H1 (cell line): ENCODE measurements at regions not wholly inside any gene's neighbourhood (a gene's known extent, or its start where the extent isn't known, plus 50 kb on each side); places are given as distances from the start of the nearest gene placed in this dataset.

Experiments
- CTCF ChIA-PET: fragments of 300-600 bp; sonication (Branson Sonifier 250); formaldehyde crosslinking; loops from one replicate; lab custom pipeline; 2021; ENCODE audit not compliant: partially characterized antibody; lab: Charles Lee
- POLR2A ChIA-PET: fragments of 300-600 bp; sonication (Branson Sonifier 250); formaldehyde crosslinking; loops from one replicate; lab custom pipeline; 2021; ENCODE audit warnings: inconsistent platforms; ENCODE audit not compliant: partially characterized antibody; lab: Charles Lee
- DNase-seq, 2 experiments: peaks; one replicate each; pipeline versions ENCODE4 v3.0.0 to v3.0.0-alpha.2; 2010 to 2022; ENCODE audit warnings: low spot score in 2 of 2, low read depth in 1 of 2, mixed read lengths in 1 of 2
- FAIRE-seq: peaks from 2 replicates; lab custom pipeline; 2011; peaks lifted over from hg19 to GRCh38; lab: Jason Lieb, UNC
- H2AFZ ChIP-seq: 2 replicates; pipeline ENCODE4 v1.8.1; 2012; ENCODE audit warnings: low read length, inconsistent platforms
- H2AK5ac ChIP-seq: 2 replicates; pipeline ENCODE4 v1.6.1; 2013; ENCODE audit warnings: low read depth, low read length
- H2BK120ac ChIP-seq: replicated peaks from 2 replicates; pipeline ENCODE3; 2013; ENCODE audit warnings: low read depth, low read length, inconsistent platforms
- H2BK12ac ChIP-seq: 2 replicates; pipeline ENCODE4 v1.6.1; 2013; ENCODE audit warnings: low read depth, low read length
- H2BK15ac ChIP-seq: 2 replicates; pipeline ENCODE4 v1.6.1; 2013; ENCODE audit warnings: low read length
- H2BK20ac ChIP-seq: 2 replicates; pipeline ENCODE4 v1.6.1; 2013; ENCODE audit warnings: low read length
- H2BK5ac ChIP-seq: 2 replicates; pipeline ENCODE4 v1.6.1; 2013; ENCODE audit warnings: low read depth, low read length
- H3K14ac ChIP-seq: 2 replicates; pipeline ENCODE4 v1.6.1; 2013; ENCODE audit warnings: inconsistent platforms; ENCODE audit not compliant: insufficient read length
- H3K18ac ChIP-seq: 2 replicates; pipeline ENCODE4 v1.6.1; 2013; ENCODE audit warnings: low read length; ENCODE audit errors: extremely low read depth
- H3K23ac ChIP-seq: 2 replicates; pipeline ENCODE4 v1.6.1; 2013; ENCODE audit warnings: inconsistent platforms; ENCODE audit not compliant: insufficient read length
- H3K23me2 ChIP-seq: 2 replicates; pipeline ENCODE4 v1.6.1; 2013; ENCODE audit warnings: low read depth, low read length
- H3K27ac ChIP-seq: 2 replicates; pipeline ENCODE4 v1.6.1; 2011; ENCODE audit warnings: low read depth, low read length, inconsistent platforms
- H3K27me3 ChIP-seq, 4 experiments: replicated peaks in 1 of 4; 1 replicate in 1 of 4; 2 replicates in 3 of 4; pipeline versions ENCODE4 v1.6.1 to v1.8.1; 2011 to 2013; ENCODE audit warnings: low read length in 3 of 4, mild to moderate bottlenecking in 3 of 4, inconsistent platforms in 2 of 4, mixed read lengths in 2 of 4, moderate library complexity in 1 of 4; ENCODE audit not compliant: control insufficient read depth in 3 of 4, insufficient read depth in 3 of 4; ENCODE audit errors: extremely low read depth in 1 of 4
- H3K36me3 ChIP-seq, 4 experiments: 2 replicates each; pipeline versions ENCODE4 v1.6.1 to v1.8.1; 2011 to 2013; ENCODE audit warnings: mild to moderate bottlenecking in 4 of 4, low read length in 3 of 4, moderate library complexity in 2 of 4, control low read depth in 1 of 4, inconsistent platforms in 1 of 4; ENCODE audit not compliant: insufficient read depth in 4 of 4, control insufficient read depth in 2 of 4
- H3K4ac ChIP-seq: replicated peaks from 2 replicates; pipeline ENCODE3; 2013; ENCODE audit warnings: low read length, low read depth, mixed read lengths, inconsistent platforms; ENCODE audit not compliant: insufficient read length
- H3K4me1 ChIP-seq, 4 experiments: replicated peaks in 1 of 4; 1 replicate in 1 of 4; 2 replicates in 3 of 4; pipeline versions ENCODE4 v1.6.1 to v1.8.1; 2011 to 2013; ENCODE audit warnings: low read length in 3 of 4, inconsistent platforms in 2 of 4, mixed read lengths in 1 of 4; ENCODE audit not compliant: insufficient read depth in 4 of 4, control insufficient read depth in 3 of 4
- H3K4me2 ChIP-seq, 2 experiments: 2 replicates each; pipeline versions ENCODE4 v1.6.1 to v1.8.1; 2011 to 2013; ENCODE audit warnings: low read depth in 2 of 2, low read length in 2 of 2, control low read depth in 1 of 2, inconsistent platforms in 1 of 2, mild to moderate bottlenecking in 1 of 2; ENCODE audit not compliant: insufficient read depth in 1 of 2
- H3K4me3 ChIP-seq, 4 experiments: fragments of 200-600, 300-600 bp in 1 of 4; sonication (generic), shearing (Covaris generic), sonication (Bioruptor Twin) in 1 of 4; 2 replicates each; pipeline versions ENCODE4 v1.5.1 to v1.8.1; 2011 to 2016; ENCODE audit warnings: low read length in 4 of 4, low read depth in 3 of 4, control low read depth in 2 of 4, inconsistent platforms in 2 of 4, mild to moderate bottlenecking in 2 of 4, mixed read lengths in 1 of 4, moderate library complexity in 1 of 4; ENCODE audit not compliant: insufficient read depth in 2 of 4; ENCODE audit errors: extremely low read depth in 1 of 4
- H3K56ac ChIP-seq: replicated peaks from 2 replicates; pipeline ENCODE3; 2013; ENCODE audit warnings: low read depth, mild to moderate bottlenecking, mixed read lengths, low read length, inconsistent platforms; ENCODE audit not compliant: insufficient read length
- H3K79me1 ChIP-seq: 2 replicates; pipeline ENCODE4 v1.6.1; 2013; ENCODE audit warnings: low read depth, low read length, control low read depth
- H3K79me2 ChIP-seq, 2 experiments: 2 replicates each; pipeline versions ENCODE4 v1.6.1 to v1.8.1; 2012 to 2013; ENCODE audit warnings: low read length in 2 of 2, mild to moderate bottlenecking in 2 of 2, inconsistent platforms in 1 of 2; ENCODE audit not compliant: insufficient read depth in 2 of 2, control insufficient read depth in 1 of 2
- H3K9ac ChIP-seq, 4 experiments: replicated peaks in 1 of 4; 1 replicate in 1 of 4; 2 replicates in 3 of 4; pipeline versions ENCODE4 v1.6.1 to v1.8.1; 2011 to 2013; ENCODE audit warnings: low read depth in 3 of 4, low read length in 3 of 4, control low read depth in 2 of 4, mild to moderate bottlenecking in 2 of 4, moderate library complexity in 2 of 4, inconsistent platforms in 1 of 4; ENCODE audit errors: extremely low read depth in 1 of 4
- H3K9me3 ChIP-seq, 2 experiments: 2 replicates each; pipeline versions ENCODE4 v1.6.1 to v1.8.1; 2012 to 2013; ENCODE audit warnings: mild to moderate bottlenecking in 2 of 2, moderate library complexity in 2 of 2, control low read depth in 1 of 2, inconsistent platforms in 1 of 2, low read depth in 1 of 2, low read length in 1 of 2, mixed read lengths in 1 of 2; ENCODE audit not compliant: insufficient read depth in 2 of 2
- H4K20me1 ChIP-seq, 2 experiments: replicated peaks in 1 of 2; 2 replicates each; pipeline versions ENCODE3 to v1.8.1; 2011 to 2013; ENCODE audit warnings: inconsistent platforms in 2 of 2, low read length in 2 of 2, mild to moderate bottlenecking in 1 of 2; ENCODE audit not compliant: insufficient read depth in 2 of 2, control insufficient read depth in 1 of 2
- H4K5ac ChIP-seq: 2 replicates; pipeline ENCODE4 v1.6.1; 2013; ENCODE audit warnings: low read length, low read depth, mixed read lengths, inconsistent platforms; ENCODE audit not compliant: insufficient read length
- H4K8ac ChIP-seq: 2 replicates; pipeline ENCODE4 v1.8.0; 2013; ENCODE audit warnings: mild to moderate bottlenecking, moderate library complexity, low read length, inconsistent platforms; ENCODE audit not compliant: insufficient read depth; ENCODE audit errors: extremely low read depth
- H4K91ac ChIP-seq: replicated peaks from 2 replicates; pipeline ENCODE3; 2013; ENCODE audit warnings: low read length, mixed read lengths, inconsistent platforms; ENCODE audit not compliant: insufficient read length
- BCL11A ChIP-seq, 2 experiments: IDR thresholded peaks; one replicate each; pipeline ENCODE4 v1.6.1; 2011; ENCODE audit warnings: low read depth in 2 of 2, low read length in 2 of 2, mild to moderate bottlenecking in 2 of 2
- YY1 ChIP-seq: IDR thresholded peaks from 2 replicates; pipeline ENCODE4 v1.6.1; 2011; ENCODE audit warnings: low read depth, mild to moderate bottlenecking, low read length
- WGBS, 2 experiments: shearing (Covaris generic) in 1 of 2; methylation state at CpG; one replicate each; pipeline versions ENCODE4 v1.1.6 to v1.1.7; 2013 to 2015; ENCODE audit warnings: low lambda C conversion rate in 2 of 2, mixed read lengths in 2 of 2, inconsistent platforms in 1 of 2, low coverage in 1 of 2, missing lambda C conversion rate in 1 of 2; ENCODE audit not compliant: insufficient replicate concordance in 2 of 2, insufficient coverage in 1 of 2, insufficient read length in 1 of 2; ENCODE audit errors: extremely low coverage in 1 of 2, missing lambda C conversion rate in 1 of 2; 5-methylcytosine and 5-hydroxymethylcytosine counted together

DNA sequence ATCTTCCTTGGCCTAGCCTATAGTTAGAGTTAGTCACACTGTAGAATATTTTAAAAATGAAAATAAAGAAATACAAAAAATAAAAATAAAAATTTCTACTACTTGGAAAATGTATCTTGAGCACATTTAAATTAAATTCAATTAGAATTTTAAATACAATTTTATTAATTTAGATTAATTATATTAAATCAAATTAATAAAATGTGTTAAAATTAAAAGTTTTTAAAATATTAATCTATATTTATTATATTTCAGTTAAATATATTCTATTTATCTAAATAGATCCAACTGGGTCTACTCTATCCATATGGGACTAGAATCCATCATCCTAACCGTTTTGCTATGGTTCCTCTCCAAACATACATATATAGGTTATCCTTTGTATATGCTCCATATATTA, 588.3 kb upstream of the TMPRSS15 start:
- H3K23ac ChIP-seq = no peak overlapping the region
- H3K27me3 ChIP-seq = no peaks in the 10 kb centered on the region
- no peak overlapping the region for H4K5ac ChIP-seq
- FAIRE-seq (no peak), DNase-seq (no peak)
- no peaks in the 10 kb centered on the region for H3K79me1 ChIP-seq
- H3K79me2 ChIP-seq = no peaks in the 10 kb centered on the region
- TF ChIP-seq YY1 (no peak), BCL11A (IDR thresholded peaks at IDR 0.05; ENCODE audit: low read depth in 2 of 2, low read length in 2 of 2) (no peak)
- no peak overlapping the region for H2BK20ac ChIP-seq
- H2BK5ac ChIP-seq = no peak overlapping the region
- H3K9ac ChIP-seq = no peak overlapping the region
- peaks cover 0 to 3% (median 0%) of the 10 kb centered on the region in 4 experiments; a peak in 1 of 7 replicates for H3K4me1 ChIP-seq
- no peak overlapping the region for H4K91ac ChIP-seq
- no peak overlapping the region for H2BK15ac ChIP-seq
- H3K14ac ChIP-seq = no peak overlapping the region
- H3K23me2 ChIP-seq = no peaks in the 10 kb centered on the region
- no peak overlapping the region for H3K4me2 ChIP-seq
- ChIA-PET CTCF (interaction anchor here (0.5 to 1.2 kb wide), 2 partner anchors 630 to 1911 kb away, joined by 3 to 4 read pairs; no protein-coding TSS in a partner anchor), POLR2A (no interaction called here)
- H2BK120ac ChIP-seq = no peak overlapping the region
- no peaks in the 10 kb centered on the region for H4K20me1 ChIP-seq
- H3K18ac ChIP-seq = no peak overlapping the region
- H3K4ac ChIP-seq = no peak overlapping the region
- H3K27ac ChIP-seq = no peak overlapping the region
- H3K9me3 ChIP-seq = 0 out of 4 replicates have a peak, but pooled peaks cover 0 to under 1% of the 10 kb centered on the region in 2 experiments
- H2BK12ac ChIP-seq = no peak overlapping the region
- H2AK5ac ChIP-seq = no peak overlapping the region
- no peak overlapping the region for H4K8ac ChIP-seq
- H3K36me3 ChIP-seq = no peaks in the 10 kb centered on the region
- WGBS, 2 experiments = 100% methylated on average over 1 of the region's 1 CpG; no CpG with 5 or more reads in 1 of the 2 experiments
- H2AFZ ChIP-seq = no peak overlapping the region
- no peak overlapping the region for H3K56ac ChIP-seq
- H3K4me3 ChIP-seq = no peak overlapping the region
